Right renal cortex interstitium (tissue), 3 donors: ENCODE measurements at regions not wholly inside any gene's neighbourhood (a gene's known extent, or its start where the extent isn't known, plus 50 kb on each side); places are given as distances from the start of the nearest gene placed in this dataset.
"Not testable (repeated sequence)": the region's sequence is repeated elsewhere in the genome, so short reads cannot be mapped to it uniquely, and the experiment has no call there.

ENCODE experiments used
- DNase-seq, 3 donors: peaks; one replicate each; pipeline ENCODE4 v3.0.0-alpha.2; 2013; ENCODE audit warnings: low read depth in 3 of 3, low spot score in 2 of 3

DNA sequence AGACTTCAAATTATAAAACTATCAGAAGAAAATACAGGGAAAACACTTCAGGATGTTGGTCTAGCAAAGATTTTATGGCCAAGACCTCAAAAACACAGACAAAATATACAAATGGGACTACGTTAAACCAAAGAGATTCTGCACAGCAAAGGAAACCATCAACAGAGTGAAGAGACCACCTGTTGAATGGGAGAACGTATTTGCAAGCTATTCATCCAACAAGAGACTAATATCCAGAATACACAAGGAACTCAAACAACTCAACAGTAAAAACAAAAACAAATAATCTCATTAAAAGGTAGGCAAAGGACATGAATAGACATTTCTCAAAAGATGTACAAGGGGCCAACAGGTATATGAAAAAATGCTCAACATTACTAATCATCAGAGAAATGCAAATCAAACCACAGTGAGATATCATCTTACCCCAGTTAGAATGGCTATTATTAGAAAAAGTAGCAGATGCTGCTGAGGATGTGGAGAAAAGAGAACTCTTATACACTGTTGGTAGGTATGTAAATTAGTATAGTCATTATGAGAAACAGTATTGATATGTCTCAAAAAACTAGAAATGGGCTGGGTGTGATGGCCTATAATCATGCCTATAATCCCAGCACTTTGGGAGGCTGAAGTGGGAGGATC, 112.6 kb downstream of the LRIG2 start:
- DNase-seq = no peak

- no peak for DNase-seq
Observed at GRCh38 chr1:113190078-113190477, 117.1 kb downstream of the LRIG2 start.

DNA sequence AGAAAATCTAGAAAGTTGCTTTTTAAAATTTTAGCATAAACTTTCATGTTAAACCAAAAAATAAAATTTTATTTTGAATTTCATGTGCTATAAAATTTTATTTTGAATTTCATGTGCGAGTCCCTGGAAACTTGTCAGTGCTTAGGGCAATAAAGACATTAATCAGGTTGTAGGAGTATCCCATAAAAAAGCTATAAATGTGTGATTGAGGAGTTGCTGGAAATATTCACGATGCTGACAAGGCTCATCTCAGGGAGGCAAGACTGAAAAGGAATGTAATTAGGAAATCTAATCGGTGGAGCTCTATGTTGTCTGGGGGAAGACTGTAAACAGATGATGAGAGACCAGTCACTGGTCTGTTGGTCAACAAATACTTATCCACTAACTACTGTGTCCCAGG, 117.9 kb downstream of the LRIG2 start:
- DNase-seq = no peak

GRCh38 chr1:113191579-113192076, 118.6 kb downstream of the LRIG2 start:
- no peak for DNase-seq

GRCh38 chr1:113192242-113192641, 119.2 kb downstream of the LRIG2 start:
- no peak for DNase-seq

- no peak for DNase-seq
Observed at GRCh38 chr1:113192980-113193379, 120.0 kb downstream of the LRIG2 start.

DNA sequence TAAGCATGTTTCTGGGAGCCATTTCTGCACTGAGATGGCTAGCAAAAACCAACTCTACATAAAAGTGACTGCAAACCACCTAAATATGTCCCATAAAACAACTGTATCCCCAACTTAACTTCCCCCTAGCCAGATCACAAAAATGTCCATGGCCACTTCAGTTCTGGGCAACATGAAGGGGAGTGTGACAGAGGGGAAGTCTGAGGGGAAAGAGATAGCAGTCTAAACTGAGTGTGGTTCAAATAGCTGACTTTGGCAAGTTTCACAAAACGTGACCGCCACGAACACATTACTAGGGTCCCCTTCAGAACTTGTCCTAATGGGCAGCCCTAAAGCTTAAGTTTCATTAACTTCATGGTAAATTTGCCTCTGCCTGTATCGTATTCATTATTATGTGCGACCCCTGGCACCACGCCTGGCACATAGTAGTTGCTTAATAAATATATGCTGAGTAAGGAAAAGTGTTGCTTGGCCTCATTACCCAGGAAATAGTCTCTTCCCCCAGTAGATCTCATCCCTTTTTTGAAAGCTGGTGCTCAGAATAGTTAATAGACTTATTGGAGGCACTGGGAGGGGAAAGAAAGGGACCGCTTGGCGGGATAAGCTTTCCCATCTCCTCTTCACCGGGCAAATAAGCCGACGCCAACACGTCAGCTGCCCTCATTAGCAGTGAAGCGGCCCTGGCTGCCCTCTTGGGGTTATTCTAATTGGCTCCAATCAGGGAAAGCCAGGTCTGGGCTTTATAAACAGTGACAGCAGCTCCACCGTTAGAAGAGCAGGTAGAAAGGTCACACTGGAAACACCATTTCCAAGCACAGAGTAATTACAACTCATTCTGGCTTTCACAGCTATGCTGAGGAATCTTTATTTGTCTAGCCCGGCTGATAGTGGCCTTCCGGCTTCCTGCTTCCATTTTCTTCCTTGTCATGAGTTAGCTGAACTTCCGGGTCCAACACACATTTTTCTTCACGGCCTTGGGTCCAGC, 122.1 kb downstream of the LRIG2 start:
- DNase-seq = no peak

DNA sequence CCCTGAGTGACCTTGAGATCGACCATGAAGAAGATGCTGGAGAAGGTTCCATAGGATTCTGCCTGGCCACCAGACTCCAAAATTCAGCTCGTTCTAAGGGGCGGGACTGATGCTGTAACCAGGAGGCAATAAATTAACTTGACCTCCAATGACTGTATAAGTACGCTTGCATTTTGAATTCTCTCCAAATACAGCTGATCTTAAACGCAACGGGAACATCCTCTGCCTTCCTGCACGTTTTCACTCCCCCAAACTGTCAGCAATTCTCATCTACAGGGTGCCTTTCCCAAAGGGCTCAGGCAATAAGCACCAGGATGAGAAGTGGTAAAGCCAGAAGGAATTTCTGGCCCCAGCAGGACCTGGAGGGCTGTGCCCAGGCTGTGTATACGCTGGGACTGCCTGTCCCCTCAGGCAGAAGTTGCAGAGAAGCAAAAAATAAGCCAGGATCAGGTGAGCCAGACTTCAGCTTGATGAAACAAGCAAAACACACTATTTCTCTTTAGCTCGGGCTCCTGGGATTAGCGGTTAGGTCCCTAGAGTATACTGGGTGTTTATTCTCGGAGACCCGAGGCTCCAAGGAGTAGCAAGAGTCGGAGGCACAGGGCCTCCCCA, 124.8 kb downstream of the LRIG2 start:
- no peak for DNase-seq

GRCh38 chr1:113198806-113199205, 125.8 kb downstream of the LRIG2 start:
- DNase-seq = no peak

GRCh38 chr1:113199760-113200455, 126.9 kb downstream of the LRIG2 start:
- DNase-seq = no peak

- DNase-seq = no peak
Observed at GRCh38 chr1:113201560-113201959, 128.6 kb downstream of the LRIG2 start.

DNA sequence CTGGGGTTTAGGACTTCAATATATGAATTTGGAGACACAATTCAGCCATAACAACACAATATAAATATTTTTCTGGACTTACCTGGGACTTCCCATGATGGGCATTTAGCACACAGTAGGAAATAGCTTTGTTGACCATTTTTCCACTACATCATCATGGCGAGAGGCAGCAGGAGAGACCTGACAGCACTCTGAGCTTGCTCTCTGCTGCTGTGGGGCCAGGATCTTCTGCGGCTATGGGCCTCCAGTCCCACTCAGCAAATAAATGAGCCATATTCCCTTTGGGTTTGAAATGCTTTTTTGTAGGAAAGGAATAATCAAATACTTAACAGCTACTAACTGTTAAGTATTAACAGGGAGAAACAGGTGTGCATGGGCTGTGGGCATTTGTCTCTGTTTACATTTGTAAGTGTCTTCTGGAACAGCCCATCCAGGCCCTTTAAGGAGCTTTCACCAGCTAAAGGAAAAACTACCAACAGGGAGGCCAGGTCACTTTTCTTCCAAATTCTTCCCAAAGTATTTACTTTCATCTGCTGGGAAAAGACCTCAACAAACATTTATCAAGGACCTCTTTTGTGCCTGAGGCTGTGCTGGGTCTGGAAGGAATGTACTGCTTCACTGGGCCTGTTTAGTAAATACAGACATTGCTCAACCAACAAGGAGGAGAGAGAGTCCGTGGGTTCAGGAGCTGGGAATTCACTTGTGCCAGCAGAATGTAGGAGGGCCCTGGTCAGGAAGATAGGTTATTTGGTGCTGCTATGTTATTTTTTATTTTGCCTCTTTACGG, 133.2 kb downstream of the LRIG2 start:
- no peak for DNase-seq

- DNase-seq = no peak
Observed at GRCh38 chr1:113207019-113207418, 134.0 kb downstream of the LRIG2 start.

GRCh38 chr1:113207457-113207856, 134.5 kb downstream of the LRIG2 start:
- DNase-seq = no peak

GRCh38 chr1:113208425-113208824, 135.4 kb downstream of the LRIG2 start:
- not testable (repeated sequence) for DNase-seq

DNA sequence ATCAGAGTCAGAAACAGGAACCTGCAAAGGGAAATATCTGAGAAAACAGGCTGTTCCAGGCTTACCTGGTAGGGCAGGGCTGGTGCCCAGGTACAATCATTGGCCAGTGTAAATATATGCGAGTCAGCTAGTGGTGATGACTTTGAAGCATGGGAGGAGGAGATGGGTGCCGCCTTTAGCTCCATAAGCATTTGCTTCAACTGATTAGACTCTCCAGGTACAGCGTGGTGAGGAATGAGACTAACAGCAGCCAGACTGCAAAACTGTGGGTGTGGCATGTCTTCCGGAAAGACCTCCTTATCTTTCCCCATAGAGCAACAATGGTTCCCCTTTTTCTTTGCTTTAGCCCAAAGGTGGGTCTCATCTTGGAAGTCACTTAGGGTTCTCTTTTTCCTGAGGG, 137.2 kb downstream of the LRIG2 start:
- DNase-seq = no peak

DNA sequence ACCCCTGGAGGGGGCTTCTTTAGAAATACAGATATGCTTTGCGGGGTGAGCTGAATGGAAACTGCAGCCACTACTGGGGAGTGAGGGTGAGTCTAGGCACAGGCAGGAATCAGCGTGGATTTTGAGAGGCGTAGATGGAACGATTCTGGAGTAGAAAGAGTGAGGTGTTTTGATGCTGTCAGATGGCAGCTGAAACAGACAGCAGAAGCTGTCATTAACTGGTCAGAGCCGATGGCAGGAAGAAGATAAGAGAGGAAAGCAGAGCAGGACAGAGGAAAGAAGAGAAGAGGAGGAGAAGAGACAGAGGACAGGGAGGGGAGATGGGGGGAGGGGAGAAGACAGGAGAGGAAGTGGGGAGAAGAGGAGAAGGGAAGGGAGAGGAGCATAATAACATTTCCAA, 138.5 kb downstream of the LRIG2 start:
- no peak for DNase-seq

GRCh38 chr1:113215015-113215414, 142.0 kb downstream of the LRIG2 start:
- no peak for DNase-seq

DNA sequence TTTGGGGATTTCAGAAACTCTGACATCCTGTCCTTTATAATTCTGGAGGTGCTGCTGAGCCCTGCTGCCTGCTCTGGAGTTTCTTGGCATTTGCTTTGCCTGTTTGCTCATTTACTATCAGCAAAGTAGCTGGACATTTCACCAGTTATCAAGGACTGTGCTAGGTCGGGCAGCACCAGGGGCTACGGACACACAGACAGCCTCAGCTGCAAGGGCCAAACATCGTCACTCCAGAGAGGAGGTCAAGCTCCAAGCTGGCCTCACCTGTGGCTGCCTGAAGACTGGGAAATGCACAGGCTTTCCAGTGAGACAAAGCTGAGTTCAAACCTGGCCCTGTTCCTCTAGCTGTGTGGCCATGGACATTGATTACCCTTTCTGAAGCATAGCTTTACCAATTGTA, 143.7 kb downstream of the LRIG2 start:
- DNase-seq = no peak
